Caco-2 (cell line): ENCODE measurements at regions not wholly inside any gene's neighbourhood (a gene's known extent, or its start where the extent isn't known, plus 50 kb on each side); places are given as distances from the start of the nearest gene placed in this dataset.

Experiments
- BruUV-seq: library from RNA; stranded (reverse); fragments of 400-500 nt; replicated peaks from 2 replicates; lab custom pipeline; 2021; lab: Mats Ljungman, UMichigan
- CTCF ChIA-PET: fragments of 300-600 bp; sonication (Branson Sonifier 250); formaldehyde crosslinking; loops from one replicate; lab custom pipeline; 2022; ENCODE audit warnings: antibody characterized with exemption; lab: Charles Lee
- POLR2A ChIA-PET: fragments of 300-600 bp; sonication (Branson Sonifier 250); formaldehyde crosslinking; loops from one replicate; lab custom pipeline; 2022; ENCODE audit warnings: antibody characterized with exemption; lab: Charles Lee
- DNase-seq, 2 experiments: peaks; one replicate each; pipeline versions ENCODE4 v3.0.0 to v3.0.0-alpha.2; 2020 to 2022
- H3K27me3 ChIP-seq: replicated peaks from 2 replicates; pipeline ENCODE4 v1.6.0; 2011; ENCODE audit warnings: low read length; ENCODE audit not compliant: control insufficient read depth, insufficient read depth
- H3K36me3 ChIP-seq: 2 replicates; pipeline ENCODE4 v1.5.1; 2011; ENCODE audit warnings: low read length; ENCODE audit not compliant: control insufficient read depth, insufficient read depth
- H3K4me1 ChIP-seq: fragments of 250-450 bp; sonication (Bioruptor Pico); 2 replicates; pipeline ENCODE4 v1.5.1; 2020; ENCODE audit warnings: mild to moderate bottlenecking
- H3K4me3 ChIP-seq: 2 replicates; pipeline ENCODE4 v1.5.1; 2011; ENCODE audit warnings: low read depth, mild to moderate bottlenecking, control low read depth, low read length
- H3K9me3 ChIP-seq: fragments of 250-450 bp; sonication (Bioruptor Pico); 2 replicates; pipeline ENCODE4 v1.5.1; 2020; ENCODE audit warnings: mild to moderate bottlenecking, moderate library complexity
- H3K27ac Mint-ChIP-seq: one replicate; pipeline ENCODE4 v1.8.0; 2022; ENCODE audit warnings: mixed read lengths; ENCODE audit not compliant: unreplicated experiment
- H3K27me3 Mint-ChIP-seq: one replicate; pipeline ENCODE4 v1.8.0; 2022; ENCODE audit warnings: mixed read lengths; ENCODE audit not compliant: insufficient read depth, unreplicated experiment
- H3K36me3 Mint-ChIP-seq: one replicate; pipeline ENCODE4 v1.8.0; 2022; ENCODE audit warnings: mild to moderate bottlenecking, mixed read lengths; ENCODE audit not compliant: insufficient read depth, unreplicated experiment
- H3K4me1 Mint-ChIP-seq: one replicate; pipeline ENCODE4 v1.8.0; 2022; ENCODE audit warnings: low read depth, mixed read lengths; ENCODE audit not compliant: unreplicated experiment
- H3K4me3 Mint-ChIP-seq: one replicate; pipeline ENCODE4 v1.8.0; 2022; ENCODE audit warnings: mild to moderate bottlenecking, moderate library complexity, mixed read lengths; ENCODE audit not compliant: unreplicated experiment
- H3K9me3 Mint-ChIP-seq: one replicate; pipeline ENCODE4 v1.8.0; 2022; ENCODE audit warnings: mixed read lengths; ENCODE audit not compliant: unreplicated experiment
- intact Hi-C: fragments of 100-400 bp; cut with micrococcal nuclease; formaldehyde crosslinking; loops from one replicate; pipeline ENCODE4 v1.10.0; 2022; ENCODE audit not compliant: unreplicated experiment
- TF ChIP-seq, protein P1 (sequence below), 2 experiments: fragments of 200-600 bp in 1 of 2; IDR thresholded peaks; 1 replicate in 1 of 2; 2 replicates in 1 of 2; pipeline versions ENCODE4 v1.5.1 to v1.8.0; 2011 to 2022; ENCODE audit warnings: antibody characterized with exemption in 1 of 2, control low read depth in 1 of 2, inconsistent platforms in 1 of 2, low read depth in 1 of 2, low read length in 1 of 2, mild to moderate bottlenecking in 1 of 2, moderate library complexity in 1 of 2; ENCODE audit not compliant: insufficient read depth in 1 of 2, severe bottlenecking in 1 of 2, unreplicated experiment in 1 of 2

DNA sequence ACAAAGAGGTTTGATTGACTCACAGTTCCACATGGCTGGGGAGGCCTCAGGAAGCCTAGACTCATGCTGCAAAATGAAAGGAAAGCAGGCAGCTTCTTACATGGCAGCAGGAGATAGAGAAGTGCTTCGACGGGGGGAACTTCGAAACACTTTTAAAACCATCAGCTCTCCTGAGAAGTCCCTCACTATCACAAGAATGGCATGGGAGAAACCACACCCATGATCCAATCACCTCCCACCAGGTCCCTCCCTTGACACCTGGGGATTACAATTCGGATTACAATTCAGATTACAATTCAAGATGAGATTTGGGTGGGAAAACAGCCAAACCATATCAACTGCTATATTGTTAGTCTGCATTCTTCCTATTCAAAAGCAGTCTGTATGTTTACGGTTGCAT is 322.3 kb upstream of the ISL1 start:
- intact Hi-C loops = no loop called here
- peaks cover 12% of the 10 kb centered on the region for H3K9me3 Mint-ChIP-seq
- no TSS peak for BruUV-seq
- no peak overlapping the region for H3K4me3 ChIP-seq
- POLR2A ChIA-PET = no interaction called here
- no peaks in the 10 kb centered on the region for H3K36me3 Mint-ChIP-seq
- CTCF ChIA-PET = no interaction called here
- H3K4me1 Mint-ChIP-seq = no peaks in the 10 kb centered on the region
- H3K36me3 ChIP-seq = no peaks in the 10 kb centered on the region
- DNase-seq = no peak
- TF ChIP-seq, protein P1, sequence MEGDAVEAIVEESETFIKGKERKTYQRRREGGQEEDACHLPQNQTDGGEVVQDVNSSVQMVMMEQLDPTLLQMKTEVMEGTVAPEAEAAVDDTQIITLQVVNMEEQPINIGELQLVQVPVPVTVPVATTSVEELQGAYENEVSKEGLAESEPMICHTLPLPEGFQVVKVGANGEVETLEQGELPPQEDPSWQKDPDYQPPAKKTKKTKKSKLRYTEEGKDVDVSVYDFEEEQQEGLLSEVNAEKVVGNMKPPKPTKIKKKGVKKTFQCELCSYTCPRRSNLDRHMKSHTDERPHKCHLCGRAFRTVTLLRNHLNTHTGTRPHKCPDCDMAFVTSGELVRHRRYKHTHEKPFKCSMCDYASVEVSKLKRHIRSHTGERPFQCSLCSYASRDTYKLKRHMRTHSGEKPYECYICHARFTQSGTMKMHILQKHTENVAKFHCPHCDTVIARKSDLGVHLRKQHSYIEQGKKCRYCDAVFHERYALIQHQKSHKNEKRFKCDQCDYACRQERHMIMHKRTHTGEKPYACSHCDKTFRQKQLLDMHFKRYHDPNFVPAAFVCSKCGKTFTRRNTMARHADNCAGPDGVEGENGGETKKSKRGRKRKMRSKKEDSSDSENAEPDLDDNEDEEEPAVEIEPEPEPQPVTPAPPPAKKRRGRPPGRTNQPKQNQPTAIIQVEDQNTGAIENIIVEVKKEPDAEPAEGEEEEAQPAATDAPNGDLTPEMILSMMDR (IDR thresholded peaks at IDR 0.05; ENCODE audit: insufficient read depth in 1 of 2, low read depth in 1 of 2, low read length in 1 of 2, severe bottlenecking in 1 of 2, unreplicated experiment in 1 of 2) = no peak
- no peaks in the 10 kb centered on the region for H3K9me3 ChIP-seq
- no peak overlapping the region for H3K4me3 Mint-ChIP-seq
- H3K27ac Mint-ChIP-seq = no peak overlapping the region
- H3K27me3 ChIP-seq = no peaks in the 10 kb centered on the region
- H3K27me3 Mint-ChIP-seq = no peaks in the 10 kb centered on the region
- H3K4me1 ChIP-seq = no peaks in the 10 kb centered on the region

DNA sequence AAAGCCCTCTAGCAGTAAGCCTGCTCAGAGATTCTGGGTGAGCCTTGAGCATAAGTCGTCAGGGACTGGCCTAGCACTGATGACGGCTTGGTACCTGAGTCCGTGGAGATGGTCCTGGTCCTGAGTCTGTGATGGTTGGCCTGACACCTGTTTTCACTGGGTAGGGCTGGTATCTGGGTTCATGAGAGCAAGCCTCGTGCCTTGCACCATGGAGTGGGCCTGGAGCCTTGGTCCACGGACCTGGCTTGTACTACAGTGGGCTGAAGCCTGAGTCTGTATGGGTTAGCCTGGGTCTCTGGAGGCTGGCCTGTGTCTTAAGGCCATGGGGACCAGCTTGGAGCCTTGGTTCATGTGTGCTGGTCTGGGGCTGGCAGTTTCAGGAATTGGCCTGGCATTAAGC is 310.3 kb upstream of the ISL1 start:
- no peaks in the 10 kb centered on the region for H3K9me3 Mint-ChIP-seq
- no peak overlapping the region for H3K4me3 Mint-ChIP-seq

DNA sequence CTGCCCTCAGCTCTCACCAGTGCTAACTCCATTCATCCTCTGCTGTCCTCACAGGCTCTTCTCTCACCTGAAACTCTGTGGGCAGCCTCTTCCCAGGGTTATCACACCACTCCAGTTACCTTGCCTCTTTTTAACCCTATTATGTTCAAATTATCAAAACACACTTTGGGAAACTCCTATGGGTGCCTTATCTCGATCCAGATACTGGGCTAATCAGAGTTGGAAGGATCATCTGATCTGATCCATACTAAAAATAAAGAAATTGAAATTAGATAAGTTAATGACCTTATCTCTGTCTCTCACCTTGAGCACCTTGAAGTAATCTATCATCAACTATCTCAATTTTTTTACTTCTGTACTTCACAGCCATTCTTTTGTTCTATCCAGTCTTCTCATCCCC is 300.5 kb upstream of the ISL1 start:
- Histone ChIP-seq H3K9me3 (peaks cover 2% of the 10 kb centered on the region; the same call in 1 of the 2 replicates), H3K36me3 (no peaks in the 10 kb centered on the region), H3K4me3 (no peak overlapping the region), H3K27me3 (no peaks in the 10 kb centered on the region), H3K4me1 (no peaks in the 10 kb centered on the region)
- intact Hi-C loops = no loop called here
- no peaks in the 10 kb centered on the region for H3K4me1 Mint-ChIP-seq
- no peak overlapping the region for H3K4me3 Mint-ChIP-seq
- no peak overlapping the region for H3K27ac Mint-ChIP-seq
- TF ChIP-seq, protein P1 (IDR thresholded peaks at IDR 0.05; ENCODE audit: insufficient read depth in 1 of 2, low read depth in 1 of 2, low read length in 1 of 2, severe bottlenecking in 1 of 2, unreplicated experiment in 1 of 2) = no peak
- DNase-seq = no peak
- no peaks in the 10 kb centered on the region for H3K9me3 Mint-ChIP-seq
- no peaks in the 10 kb centered on the region for H3K27me3 Mint-ChIP-seq
- H3K36me3 Mint-ChIP-seq = no peaks in the 10 kb centered on the region
- no TSS peak for BruUV-seq
- ChIA-PET POLR2A (no interaction called here), CTCF (no interaction called here)

More for the DNA sequence above, 310.3 kb upstream of the ISL1 start:
- Histone ChIP-seq H3K4me1 (no peaks in the 10 kb centered on the region), H3K27me3 (no peaks in the 10 kb centered on the region), H3K36me3 (no peaks in the 10 kb centered on the region), H3K4me3 (no peak overlapping the region), H3K9me3 (no peaks in the 10 kb centered on the region)
- TF ChIP-seq, protein P1 (IDR thresholded peaks at IDR 0.05; ENCODE audit: insufficient read depth in 1 of 2, low read depth in 1 of 2, low read length in 1 of 2, severe bottlenecking in 1 of 2, unreplicated experiment in 1 of 2) = no peak
- no peaks in the 10 kb centered on the region for H3K27me3 Mint-ChIP-seq
- no peak for DNase-seq
- no peaks in the 10 kb centered on the region for H3K4me1 Mint-ChIP-seq
- H3K36me3 Mint-ChIP-seq = no peaks in the 10 kb centered on the region
- POLR2A ChIA-PET = no interaction called here
- intact Hi-C loops = no loop called here
- CTCF ChIA-PET = no interaction called here
- H3K27ac Mint-ChIP-seq = no peak overlapping the region
- no TSS peak for BruUV-seq
